NCI-H1105 (cell line): ENCODE measurements at regions not wholly inside any gene's neighbourhood (a gene's known extent, or its start where the extent isn't known, plus 50 kb on each side); places are given as distances from the start of the nearest gene placed in this dataset.

Source experiments
- DNase-seq: peaks from one replicate; lab custom pipeline; 2025; lab: John Stamatoyannopoulos, UW

DNA sequence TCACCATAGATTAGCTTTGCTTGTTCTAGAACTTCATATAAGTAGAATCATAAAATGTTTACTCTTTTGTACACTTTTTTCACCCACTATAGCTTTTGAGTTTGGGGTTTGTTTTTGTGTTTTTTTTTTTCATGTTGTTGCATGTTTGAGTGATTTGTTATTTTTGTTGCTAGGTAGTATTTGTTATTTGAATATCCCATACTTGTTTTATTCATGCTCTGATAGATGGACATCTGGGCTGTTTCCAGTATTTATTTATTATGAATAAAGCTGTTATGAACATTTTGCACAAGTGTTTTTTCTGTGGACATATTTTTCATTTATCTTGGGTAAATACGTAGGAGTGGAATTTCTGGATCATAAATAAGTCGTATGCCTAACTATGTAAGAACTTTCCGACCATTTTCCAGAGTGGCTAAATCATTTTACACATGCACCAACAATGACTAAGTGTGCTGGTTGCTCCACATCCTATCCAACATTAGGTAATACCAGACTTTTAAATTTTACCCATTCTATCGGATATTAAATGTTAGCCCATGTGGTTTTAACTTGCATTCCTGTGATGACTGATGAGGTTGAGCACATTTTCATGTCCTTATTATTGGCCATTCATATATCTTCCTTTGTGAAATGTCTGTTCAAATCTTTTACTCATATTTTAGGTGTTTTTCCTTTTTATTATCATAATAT is 69.1 kb upstream of the NR4A3 start:
- DNase-seq = no peak

DNA sequence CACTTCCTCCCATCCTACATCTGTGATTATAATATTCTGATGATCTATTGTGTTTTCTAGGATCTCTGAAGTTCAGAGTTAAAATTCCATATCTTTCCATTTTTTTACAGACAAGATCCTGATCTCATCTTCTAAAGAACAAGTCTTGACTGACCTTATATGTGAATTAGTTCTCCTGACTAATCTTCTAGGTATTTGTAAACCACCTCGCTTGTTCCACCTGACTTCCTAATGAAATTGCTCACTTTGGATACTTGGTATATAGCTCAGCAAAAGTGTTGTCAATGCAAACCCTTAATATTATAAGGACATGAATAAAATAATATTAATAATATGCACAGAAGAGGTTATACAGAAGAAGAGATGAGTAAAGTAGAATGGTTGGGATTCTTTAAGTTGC is 68.2 kb upstream of the NR4A3 start:
- DNase-seq = no peak

DNA sequence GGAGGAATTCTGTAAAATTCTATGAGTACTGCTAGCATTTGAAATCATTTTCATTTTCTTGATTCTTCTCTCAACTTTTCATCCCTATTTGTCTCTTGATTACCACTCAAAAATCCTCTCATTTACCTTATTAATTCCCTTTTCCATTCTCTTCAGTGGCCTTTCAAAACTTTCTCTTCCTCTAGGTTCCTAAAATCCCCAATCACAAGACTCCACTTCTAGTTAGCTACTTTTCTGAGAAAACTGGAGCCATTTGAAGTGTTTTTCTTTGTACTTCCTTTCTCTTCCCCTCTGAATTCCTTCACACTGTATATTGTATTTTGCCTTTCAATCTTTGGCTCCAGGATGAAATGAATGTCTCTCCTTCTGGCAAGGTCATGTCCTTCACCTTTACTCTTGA is 61.3 kb upstream of the NR4A3 start:
- no peak for DNase-seq

DNA sequence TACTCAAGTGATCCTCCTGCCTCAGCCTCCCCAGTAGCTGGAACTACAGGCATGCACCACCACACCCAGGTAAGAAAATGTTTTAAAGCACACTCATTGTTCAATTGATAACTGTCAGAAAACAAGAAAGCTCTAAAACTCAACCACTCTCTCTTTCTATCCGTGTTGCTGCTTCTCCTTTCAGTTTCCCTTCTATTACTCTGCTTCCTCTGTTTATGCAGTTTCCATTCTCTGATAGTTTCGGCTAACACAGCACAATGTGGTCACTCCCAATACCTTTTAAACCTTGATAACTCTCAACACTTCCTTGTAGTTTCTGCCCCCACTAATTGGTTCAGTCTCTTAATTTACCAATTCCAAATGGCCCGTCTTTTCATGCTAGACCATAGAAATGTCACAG is 59.2 kb upstream of the NR4A3 start:
- no peak for DNase-seq
